ENCODE measurements at regions not wholly inside any gene's neighbourhood (a gene's known extent, or its start where the extent isn't known, plus 50 kb on each side); places are given as distances from the start of the nearest gene placed in this dataset.

DNA sequence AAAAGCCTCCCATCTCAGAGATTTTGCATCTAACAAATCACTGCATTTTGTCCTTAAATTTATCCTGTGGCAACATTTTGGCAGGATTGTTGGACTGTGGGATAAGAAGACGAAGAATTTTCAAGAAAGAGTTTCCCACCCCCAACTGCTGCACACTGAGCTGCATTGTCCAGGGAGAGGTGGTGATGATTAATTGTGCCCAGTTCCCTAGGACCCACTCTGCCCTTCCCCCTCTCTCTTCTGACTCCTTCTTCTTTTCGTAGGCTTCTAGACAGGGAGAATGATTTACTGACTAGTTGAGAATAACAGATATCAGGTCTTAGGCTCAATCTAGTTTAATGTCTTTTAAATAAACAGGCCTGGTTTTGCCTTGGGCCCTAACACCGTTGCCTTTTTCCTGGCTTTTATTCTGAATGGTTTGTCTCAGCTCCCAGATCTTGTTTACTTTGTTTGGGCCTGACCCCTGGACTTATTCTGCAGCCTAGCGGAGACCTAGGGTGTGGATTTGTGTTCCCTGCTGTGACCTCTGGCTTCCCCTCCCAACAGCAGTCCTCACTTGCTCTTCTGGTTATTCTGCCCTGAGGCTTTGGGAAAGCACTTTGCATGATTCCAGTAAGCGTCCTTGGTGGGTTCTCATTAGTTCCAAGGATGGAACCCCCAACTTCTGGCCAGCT, 233.3 kb downstream of the INSIG2 start:
- no peak for DNase-seq (ENCODE audit: low read depth, low spot score)
- no TSS peak for BruUV-seq (replicated peaks)
- 10% methylated on average over 5 of the region's 5 CpGs for WGBS (ENCODE audit: insufficient coverage, insufficient replicate concordance, low lambda C conversion rate, missing lambda C conversion rate)
- FAIRE-seq, result no peak
- intact Hi-C loops (cut with micrococcal nuclease; ENCODE audit: unreplicated experiment), result no loop called here
- ChIA-PET SMC1A (ENCODE audit: uncharacterized antibody, unreplicated experiment) (no interaction called here), RAD21 (ENCODE audit: unreplicated experiment) (no interaction called here), CTCF (no interaction called here), POLR2A (no interaction called here)
- no peak overlapping the region for H3K9ac ChIP-seq (ENCODE audit: control insufficient read depth, insufficient read depth, low read length)
- H3K36me3 ChIP-seq (ENCODE audit: control insufficient read depth in 2 of 2, insufficient read depth in 2 of 2, low read length in 1 of 2), result no peaks in the 10 kb centered on the region
- H3K9me3 ChIP-seq (replicated peaks; ENCODE audit: control insufficient read depth, insufficient read depth, low read length), result no peaks in the 10 kb centered on the region
- H4K20me1 ChIP-seq (ENCODE audit: control insufficient read depth, insufficient read depth), result no peaks in the 10 kb centered on the region
- no peak for ATAC-seq
- no peaks in the 10 kb centered on the region for H3K79me2 ChIP-seq (ENCODE audit: control insufficient read depth, insufficient read depth, low read length)
- H3K27me3 ChIP-seq (replicated peaks in 1 of 2; ENCODE audit: control insufficient read depth in 2 of 2, insufficient read depth in 2 of 2, low read length in 1 of 2), result no peaks in the 10 kb centered on the region
- H3K4me2 ChIP-seq (ENCODE audit: control insufficient read depth, insufficient read depth), result no peak overlapping the region
- H3K4me1 ChIP-seq (ENCODE audit: control insufficient read depth, insufficient read depth, low read length), result no peaks in the 10 kb centered on the region
- in situ Hi-C loops (cut with MboI), result no loop called here
- H3K4me3 ChIP-seq, result no peak overlapping the region
- H2AFZ ChIP-seq (ENCODE audit: control insufficient read depth, low read depth, low read length), result no peak overlapping the region
- H3K27ac ChIP-seq (ENCODE audit: control insufficient read depth, insufficient read depth), result no peak overlapping the region
- no peak for TF ChIP-seq NFYA (IDR thresholded peaks at IDR 0.05; ENCODE audit: borderline replicate concordance, low read depth, low read length)
- no peak for TF ChIP-seq BRCA1 (IDR thresholded peaks at IDR 0.05; ENCODE audit: low read depth, low read length)
- TF ChIP-seq MAX (IDR thresholded peaks at IDR 0.05; ENCODE audit: low read depth, low read length), result no peak
- TF ChIP-seq, protein P1, sequence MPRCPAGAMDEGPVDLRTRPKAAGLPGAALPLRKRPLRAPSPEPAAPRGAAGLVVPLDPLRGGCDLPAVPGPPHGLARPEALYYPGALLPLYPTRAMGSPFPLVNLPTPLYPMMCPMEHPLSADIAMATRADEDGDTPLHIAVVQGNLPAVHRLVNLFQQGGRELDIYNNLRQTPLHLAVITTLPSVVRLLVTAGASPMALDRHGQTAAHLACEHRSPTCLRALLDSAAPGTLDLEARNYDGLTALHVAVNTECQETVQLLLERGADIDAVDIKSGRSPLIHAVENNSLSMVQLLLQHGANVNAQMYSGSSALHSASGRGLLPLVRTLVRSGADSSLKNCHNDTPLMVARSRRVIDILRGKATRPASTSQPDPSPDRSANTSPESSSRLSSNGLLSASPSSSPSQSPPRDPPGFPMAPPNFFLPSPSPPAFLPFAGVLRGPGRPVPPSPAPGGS (IDR thresholded peaks at IDR 0.05; ENCODE audit: borderline replicate concordance, insufficient read depth, low read depth, low read length, poor library complexity, severe bottlenecking), result no peak
- TF ChIP-seq, protein P2, sequence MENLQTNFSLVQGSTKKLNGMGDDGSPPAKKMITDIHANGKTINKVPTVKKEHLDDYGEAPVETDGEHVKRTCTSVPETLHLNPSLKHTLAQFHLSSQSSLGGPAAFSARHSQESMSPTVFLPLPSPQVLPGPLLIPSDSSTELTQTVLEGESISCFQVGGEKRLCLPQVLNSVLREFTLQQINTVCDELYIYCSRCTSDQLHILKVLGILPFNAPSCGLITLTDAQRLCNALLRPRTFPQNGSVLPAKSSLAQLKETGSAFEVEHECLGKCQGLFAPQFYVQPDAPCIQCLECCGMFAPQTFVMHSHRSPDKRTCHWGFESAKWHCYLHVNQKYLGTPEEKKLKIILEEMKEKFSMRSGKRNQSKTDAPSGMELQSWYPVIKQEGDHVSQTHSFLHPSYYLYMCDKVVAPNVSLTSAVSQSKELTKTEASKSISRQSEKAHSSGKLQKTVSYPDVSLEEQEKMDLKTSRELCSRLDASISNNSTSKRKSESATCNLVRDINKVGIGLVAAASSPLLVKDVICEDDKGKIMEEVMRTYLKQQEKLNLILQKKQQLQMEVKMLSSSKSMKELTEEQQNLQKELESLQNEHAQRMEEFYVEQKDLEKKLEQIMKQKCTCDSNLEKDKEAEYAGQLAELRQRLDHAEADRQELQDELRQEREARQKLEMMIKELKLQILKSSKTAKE (IDR thresholded peaks at IDR 0.05; ENCODE audit: low read depth, poor library complexity, severe bottlenecking), result no peak
- TF ChIP-seq ZNF274 (IDR thresholded peaks at IDR 0.05; ENCODE audit: insufficient read depth, insufficient read length), result no peak
- no peak for TF ChIP-seq TCF3 (IDR thresholded peaks at IDR 0.05; ENCODE audit: borderline replicate concordance, insufficient read depth, low read depth, low read length)
- no peak for TF ChIP-seq RELA (IDR thresholded peaks at IDR 0.05; ENCODE audit: borderline replicate concordance, partially characterized antibody)
- TF ChIP-seq JUND (IDR thresholded peaks at IDR 0.05; ENCODE audit: low read depth, low read length), result no peak
- TF ChIP-seq BCL11A (IDR thresholded peaks at IDR 0.05; ENCODE audit: low read depth, low read length), result no peak
- TF ChIP-seq, protein P3, sequence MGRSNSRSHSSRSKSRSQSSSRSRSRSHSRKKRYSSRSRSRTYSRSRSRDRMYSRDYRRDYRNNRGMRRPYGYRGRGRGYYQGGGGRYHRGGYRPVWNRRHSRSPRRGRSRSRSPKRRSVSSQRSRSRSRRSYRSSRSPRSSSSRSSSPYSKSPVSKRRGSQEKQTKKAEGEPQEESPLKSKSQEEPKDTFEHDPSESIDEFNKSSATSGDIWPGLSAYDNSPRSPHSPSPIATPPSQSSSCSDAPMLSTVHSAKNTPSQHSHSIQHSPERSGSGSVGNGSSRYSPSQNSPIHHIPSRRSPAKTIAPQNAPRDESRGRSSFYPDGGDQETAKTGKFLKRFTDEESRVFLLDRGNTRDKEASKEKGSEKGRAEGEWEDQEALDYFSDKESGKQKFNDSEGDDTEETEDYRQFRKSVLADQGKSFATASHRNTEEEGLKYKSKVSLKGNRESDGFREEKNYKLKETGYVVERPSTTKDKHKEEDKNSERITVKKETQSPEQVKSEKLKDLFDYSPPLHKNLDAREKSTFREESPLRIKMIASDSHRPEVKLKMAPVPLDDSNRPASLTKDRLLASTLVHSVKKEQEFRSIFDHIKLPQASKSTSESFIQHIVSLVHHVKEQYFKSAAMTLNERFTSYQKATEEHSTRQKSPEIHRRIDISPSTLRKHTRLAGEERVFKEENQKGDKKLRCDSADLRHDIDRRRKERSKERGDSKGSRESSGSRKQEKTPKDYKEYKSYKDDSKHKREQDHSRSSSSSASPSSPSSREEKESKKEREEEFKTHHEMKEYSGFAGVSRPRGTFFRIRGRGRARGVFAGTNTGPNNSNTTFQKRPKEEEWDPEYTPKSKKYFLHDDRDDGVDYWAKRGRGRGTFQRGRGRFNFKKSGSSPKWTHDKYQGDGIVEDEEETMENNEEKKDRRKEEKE (IDR thresholded peaks at IDR 0.05), result no peak
- TF ChIP-seq SMAD1 (IDR thresholded peaks at IDR 0.05; ENCODE audit: low read depth, partially characterized antibody), result no peak
- TF ChIP-seq CREM (IDR thresholded peaks at IDR 0.05; ENCODE audit: low read depth), result no peak
- no peak for TF ChIP-seq JUNB (IDR thresholded peaks at IDR 0.05)
- TF ChIP-seq, protein P4, sequence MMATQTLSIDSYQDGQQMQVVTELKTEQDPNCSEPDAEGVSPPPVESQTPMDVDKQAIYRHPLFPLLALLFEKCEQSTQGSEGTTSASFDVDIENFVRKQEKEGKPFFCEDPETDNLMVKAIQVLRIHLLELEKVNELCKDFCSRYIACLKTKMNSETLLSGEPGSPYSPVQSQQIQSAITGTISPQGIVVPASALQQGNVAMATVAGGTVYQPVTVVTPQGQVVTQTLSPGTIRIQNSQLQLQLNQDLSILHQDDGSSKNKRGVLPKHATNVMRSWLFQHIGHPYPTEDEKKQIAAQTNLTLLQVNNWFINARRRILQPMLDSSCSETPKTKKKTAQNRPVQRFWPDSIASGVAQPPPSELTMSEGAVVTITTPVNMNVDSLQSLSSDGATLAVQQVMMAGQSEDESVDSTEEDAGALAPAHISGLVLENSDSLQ (IDR thresholded peaks at IDR 0.05), result no peak
- no peak for TF ChIP-seq STAT3 (IDR thresholded peaks at IDR 0.05; ENCODE audit: low read depth, low read length)
- no peak for TF ChIP-seq ZNF24 (IDR thresholded peaks at IDR 0.05)

All from GM12878 (cell line).